HUES64 (cell line): ENCODE measurements at regions not wholly inside any gene's neighbourhood (a gene's known extent, or its start where the extent isn't known, plus 50 kb on each side); places are given as distances from the start of the nearest gene placed in this dataset.
A peak's percentile ranks its signal among the peaks of the same experiment; 100 is the strongest.

Experiments used
- H3K27ac ChIP-seq: 2 replicates; pipeline ENCODE4 v1.7.0; 2013; ENCODE audit warnings: low read depth, low read length, inconsistent platforms
- H3K27me3 ChIP-seq: 2 replicates; pipeline ENCODE4 v1.6.1; 2013; ENCODE audit warnings: mild to moderate bottlenecking, low read length; ENCODE audit not compliant: insufficient read depth
- H3K36me3 ChIP-seq: 2 replicates; pipeline ENCODE4 v1.6.1; 2013; ENCODE audit warnings: mild to moderate bottlenecking, low read length; ENCODE audit not compliant: insufficient read depth
- H3K4me1 ChIP-seq: 2 replicates; pipeline ENCODE4 v1.6.1; 2013; ENCODE audit warnings: mild to moderate bottlenecking, low read length, moderate library complexity; ENCODE audit not compliant: insufficient read depth
- H3K4me3 ChIP-seq: 2 replicates; pipeline ENCODE4 v1.5.1; 2013; ENCODE audit warnings: mild to moderate bottlenecking, low read length, moderate library complexity
- H3K9ac ChIP-seq: 2 replicates; pipeline ENCODE4 v1.6.1; 2013; ENCODE audit warnings: mild to moderate bottlenecking, low read depth, low read length
- H3K9me3 ChIP-seq: 2 replicates; pipeline ENCODE4 v1.6.1; 2013; ENCODE audit warnings: low read depth, low read length; ENCODE audit not compliant: insufficient read depth
- WGBS: fragments of 150-250, 120-280 bp; methylation state at CpG from one replicate; pipeline ENCODE4 v1.1.7; 2013; ENCODE audit warnings: missing lambda C conversion rate; 5-methylcytosine and 5-hydroxymethylcytosine counted together

DNA sequence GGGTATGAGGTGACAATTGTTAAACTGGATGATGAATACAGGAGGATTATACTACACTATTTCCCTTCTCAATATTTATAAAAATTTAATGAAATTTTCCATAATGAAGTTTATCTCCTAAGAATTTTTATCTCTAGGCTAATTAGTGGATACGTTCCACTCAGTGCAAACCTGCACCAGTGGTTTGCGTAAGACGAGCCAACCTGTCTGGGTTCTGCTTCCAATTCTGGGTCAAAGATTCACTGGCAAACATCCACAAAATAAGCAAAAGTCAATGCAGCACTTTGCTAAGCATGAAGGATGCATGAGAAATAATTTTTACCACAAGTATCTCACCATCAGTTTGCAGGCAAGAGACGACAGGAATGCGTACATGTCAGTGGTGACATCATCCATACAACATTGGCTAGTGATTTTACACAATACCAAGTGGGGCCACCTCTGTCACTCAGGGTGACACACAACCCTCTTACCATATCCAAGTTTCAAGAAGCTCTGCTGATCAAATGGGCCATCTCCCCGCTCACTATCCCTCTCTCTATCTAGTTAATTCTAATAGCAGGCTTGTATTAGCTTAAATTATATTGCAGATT, 51.7 kb downstream of the FAM50B start:
- H3K9ac ChIP-seq = no peak overlapping the region
- peaks cover 21% of the 10 kb centered on the region for H3K4me1 ChIP-seq
- 94% methylated on average over 6 of the region's 6 CpGs for WGBS
- no peaks in the 10 kb centered on the region for H3K27me3 ChIP-seq
- H3K4me3 ChIP-seq = no peak overlapping the region
- H3K36me3 ChIP-seq = no peaks in the 10 kb centered on the region
- no peak overlapping the region for H3K27ac ChIP-seq
- no peaks in the 10 kb centered on the region for H3K9me3 ChIP-seq

DNA sequence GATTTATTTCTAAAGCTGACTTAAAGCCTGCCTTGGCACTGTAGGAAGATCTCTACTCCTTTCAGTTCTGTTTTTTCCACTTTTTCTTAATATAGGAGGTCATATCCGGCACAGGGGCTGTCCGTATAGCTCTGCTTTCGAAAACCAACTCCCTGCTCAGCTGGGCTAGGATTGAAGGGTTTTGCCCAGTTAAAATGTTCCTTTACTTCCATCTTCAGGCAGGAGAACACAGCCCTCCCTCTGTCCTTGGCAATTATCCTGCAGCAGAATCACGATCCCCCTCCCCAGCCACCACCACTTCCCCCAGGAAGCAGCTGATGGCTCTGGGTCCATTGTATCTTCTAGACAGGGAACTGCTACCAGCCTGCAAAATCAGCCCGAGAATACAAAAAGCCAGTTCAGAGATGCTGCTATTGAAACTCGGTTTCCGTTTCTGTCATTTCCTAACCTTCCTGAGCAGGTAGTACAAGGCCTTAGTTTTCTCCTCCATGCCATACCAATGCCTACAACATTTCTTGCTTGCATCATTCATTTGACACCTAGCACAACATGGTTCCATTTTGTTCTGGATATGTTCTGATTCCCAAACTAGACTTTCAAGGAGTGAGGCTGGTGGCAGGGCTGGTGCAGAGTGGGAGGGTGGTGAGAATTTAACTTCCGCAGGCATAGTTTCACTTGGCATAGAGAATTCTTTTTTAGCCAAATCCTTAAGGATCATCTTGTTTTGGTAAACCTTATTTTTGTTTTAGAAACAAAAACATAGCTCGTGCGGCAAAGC, 53.9 kb downstream of the FAM50B start:
- Histone ChIP-seq H3K4me1 (peaks cover 35% of the 10 kb centered on the region), H3K9me3 (no peaks in the 10 kb centered on the region), H3K4me3 (no peak overlapping the region), H3K27me3 (no peaks in the 10 kb centered on the region), H3K9ac (no peak overlapping the region), H3K27ac (no peak overlapping the region), H3K36me3 (no peaks in the 10 kb centered on the region)
- WGBS = 92% methylated on average over 10 of the region's 10 CpGs

DNA sequence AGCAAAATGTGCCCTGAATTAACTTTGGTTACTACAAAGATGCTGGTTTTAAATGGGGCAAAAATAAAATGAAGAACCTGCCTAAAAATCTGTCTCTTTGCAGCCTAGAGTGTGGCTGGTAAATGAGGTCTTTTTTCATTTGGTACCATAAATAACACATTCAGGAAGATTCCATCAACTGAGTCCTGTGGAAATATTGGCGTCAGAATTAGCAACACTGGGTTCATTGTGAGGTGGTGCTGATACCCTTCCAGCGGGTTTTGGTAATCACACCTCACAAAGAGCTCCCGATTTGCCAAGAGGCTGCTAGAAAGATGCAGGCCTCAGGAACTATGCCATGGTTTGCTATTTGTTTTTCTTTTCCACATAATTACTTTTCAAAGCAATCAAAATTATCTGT, 55.3 kb downstream of the FAM50B start:
- H3K4me3 ChIP-seq = no peak overlapping the region
- no peak overlapping the region for H3K9ac ChIP-seq
- H3K4me1 ChIP-seq = peaks cover 35% of the 10 kb centered on the region
- no peaks in the 10 kb centered on the region for H3K9me3 ChIP-seq
- H3K27me3 ChIP-seq = no peaks in the 10 kb centered on the region
- H3K36me3 ChIP-seq = no peaks in the 10 kb centered on the region
- WGBS = 87% methylated on average over 3 of the region's 3 CpGs
- H3K27ac ChIP-seq = no peak overlapping the region

DNA sequence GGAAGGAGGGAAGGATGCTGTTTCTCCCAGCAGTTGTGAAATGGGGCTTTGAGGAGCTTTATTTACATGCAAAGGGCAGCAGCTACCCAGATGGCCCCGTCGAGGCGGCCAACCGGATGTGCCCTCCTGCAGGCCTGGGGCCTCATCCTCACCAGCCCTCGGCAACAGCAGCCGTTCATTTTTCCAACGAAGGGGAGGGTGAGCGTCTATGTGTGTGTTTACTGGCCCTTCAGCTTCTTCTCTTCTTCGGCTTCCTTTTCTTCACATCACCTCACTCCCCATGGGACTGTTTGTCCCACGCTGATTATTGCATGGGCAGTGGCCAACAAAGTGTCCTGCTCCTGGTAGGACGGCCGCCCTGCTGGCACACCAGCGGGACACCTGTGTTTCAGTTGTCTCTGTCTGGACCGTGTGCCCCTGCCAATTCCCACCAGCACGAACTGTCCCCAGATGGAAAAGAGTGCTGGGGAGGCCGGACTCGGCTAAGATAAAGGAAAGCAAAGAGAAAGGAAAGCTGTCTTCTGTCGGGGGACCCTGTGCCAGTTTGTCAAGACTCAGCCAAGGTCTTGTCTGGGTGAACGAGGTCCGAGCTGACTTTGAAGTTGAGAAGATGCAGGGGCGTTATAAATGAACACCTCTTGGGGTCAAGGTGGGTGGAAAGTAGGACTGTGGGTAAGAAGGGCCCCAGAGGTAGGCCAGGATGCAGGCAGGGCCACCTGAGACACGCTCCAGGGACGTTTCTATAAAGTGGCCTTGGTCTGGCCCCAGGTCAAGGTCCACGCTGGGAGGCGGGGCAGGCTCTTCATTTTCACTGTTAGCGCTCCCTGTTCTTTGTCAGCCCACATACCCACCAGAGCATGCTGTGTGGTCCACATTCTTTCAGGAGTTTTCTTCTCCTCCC, 57.0 kb downstream of the FAM50B start:
- Histone ChIP-seq H3K9ac (no peak overlapping the region), H3K27me3 (no peaks in the 10 kb centered on the region), H3K27ac (peak overlapping the region; percentile 39; the same call in 1 of the 2 replicates), H3K9me3 (no peaks in the 10 kb centered on the region), H3K4me1 (peaks cover 41% of the 10 kb centered on the region), H3K36me3 (no peaks in the 10 kb centered on the region), H3K4me3 (no peak overlapping the region)
- 61% methylated on average over 23 of the region's 26 CpGs for WGBS

DNA sequence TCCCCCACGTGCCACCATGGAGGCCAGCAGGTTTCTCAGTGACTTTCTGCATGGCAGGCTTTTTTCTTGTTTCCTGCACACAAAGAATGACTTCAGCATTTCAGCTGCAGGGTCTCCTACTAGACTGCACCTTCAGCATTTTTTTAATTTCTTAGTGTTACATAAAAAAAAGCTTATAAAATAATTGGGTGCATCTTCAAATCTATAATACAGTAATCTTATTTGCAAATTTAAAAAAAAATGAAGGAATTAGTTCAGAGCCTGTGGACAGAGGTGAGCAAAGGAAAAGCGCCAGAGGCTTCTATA, 57.6 kb downstream of the FAM50B start:
- WGBS = 71% methylated on average over 2 of the region's 2 CpGs
- no peak overlapping the region for H3K4me3 ChIP-seq
- H3K27me3 ChIP-seq = no peaks in the 10 kb centered on the region
- H3K4me1 ChIP-seq = peaks cover 41% of the 10 kb centered on the region
- H3K9ac ChIP-seq = no peak overlapping the region
- no peaks in the 10 kb centered on the region for H3K9me3 ChIP-seq
- no peaks in the 10 kb centered on the region for H3K36me3 ChIP-seq
- no peak overlapping the region for H3K27ac ChIP-seq

DNA sequence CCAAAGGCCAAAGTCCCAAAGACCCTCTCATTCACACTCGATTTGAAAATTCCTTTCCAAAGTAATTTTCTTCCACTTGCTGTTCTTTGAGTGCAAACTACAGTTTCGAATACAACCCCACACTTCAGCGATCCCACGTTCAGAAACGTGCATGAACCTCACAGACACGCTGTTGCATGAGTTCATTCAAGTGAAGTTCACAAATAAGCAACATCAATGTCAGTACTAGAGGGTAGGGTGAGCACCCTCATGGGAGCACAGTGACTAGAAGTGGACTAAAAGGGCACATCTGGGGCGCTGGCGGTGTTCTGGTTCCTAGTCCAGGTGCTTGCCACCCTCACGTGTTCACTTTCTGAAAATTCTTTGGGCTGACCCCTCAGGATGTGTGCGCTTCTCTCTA, 59.0 kb downstream of the FAM50B start:
- 94% methylated on average over 10 of the region's 10 CpGs for whole genome bisulfite sequencing
- no peak overlapping the region for H3K4me3 ChIP-seq
- H3K4me1 ChIP-seq = peaks cover 43% of the 10 kb centered on the region
- no peaks in the 10 kb centered on the region for H3K27me3 ChIP-seq
- no peaks in the 10 kb centered on the region for H3K36me3 ChIP-seq
- H3K27ac ChIP-seq = no peak overlapping the region
- H3K9ac ChIP-seq = no peak overlapping the region
- no peaks in the 10 kb centered on the region for H3K9me3 ChIP-seq

DNA sequence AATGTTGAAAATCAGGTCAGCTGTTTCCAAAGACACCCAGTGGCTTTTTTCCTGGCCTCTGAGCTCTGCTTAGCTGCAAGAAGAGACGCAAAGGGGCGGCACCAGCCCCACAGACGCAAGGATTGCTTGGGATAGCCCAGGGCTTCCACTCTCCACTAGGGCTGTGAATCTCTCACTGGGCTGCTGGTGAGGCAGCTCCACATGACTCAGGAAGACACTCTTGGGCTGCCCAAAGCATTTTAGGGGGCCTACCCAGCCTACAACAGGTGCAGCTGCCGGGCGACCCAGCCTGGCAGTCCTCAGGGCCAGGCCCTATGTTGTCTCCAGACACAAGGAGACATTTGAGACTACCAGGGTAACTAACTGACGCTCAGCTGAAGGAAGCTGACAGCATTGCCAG, 59.8 kb downstream of the FAM50B start:
- Histone ChIP-seq H3K9me3 (no peaks in the 10 kb centered on the region), H3K27ac (no peak overlapping the region), H3K4me1 (peaks cover 43% of the 10 kb centered on the region), H3K4me3 (no peak overlapping the region), H3K36me3 (no peaks in the 10 kb centered on the region), H3K9ac (no peak overlapping the region), H3K27me3 (no peaks in the 10 kb centered on the region)
- 94% methylated on average over 6 of the region's 6 CpGs for WGBS

DNA sequence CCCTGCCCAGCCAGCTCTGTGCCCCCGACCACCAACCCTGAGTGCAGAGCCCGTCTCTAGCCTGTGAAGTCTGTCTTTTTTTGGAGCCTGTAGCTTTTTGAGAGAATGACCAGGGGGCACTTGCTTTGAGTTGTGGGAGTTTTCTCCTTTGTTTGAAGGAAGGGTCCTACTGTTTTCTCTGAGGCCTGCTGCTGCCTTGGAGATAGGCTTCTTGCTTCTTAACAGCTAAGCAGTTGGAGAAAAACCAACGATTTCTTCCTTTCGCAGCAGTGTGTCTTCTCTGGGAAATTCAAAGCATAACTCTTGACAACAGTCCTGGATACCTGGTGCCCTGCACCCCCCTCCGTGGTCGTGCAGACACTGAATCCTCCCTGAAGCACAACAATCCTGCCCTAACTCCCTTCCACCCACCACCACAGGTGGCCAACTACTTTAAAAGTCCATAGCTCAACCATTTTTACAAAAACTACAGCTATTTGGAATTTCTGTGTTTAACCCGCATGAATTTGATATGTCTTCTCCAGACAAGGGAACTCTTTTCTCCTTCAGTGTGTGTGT, 61.0 kb downstream of the FAM50B start:
- WGBS = 74% methylated on average over 7 of the region's 7 CpGs
- Histone ChIP-seq H3K9me3 (no peaks in the 10 kb centered on the region), H3K27me3 (no peaks in the 10 kb centered on the region), H3K36me3 (no peaks in the 10 kb centered on the region), H3K4me3 (no peak overlapping the region), H3K9ac (no peak overlapping the region), H3K27ac (no peak overlapping the region), H3K4me1 (peaks cover 34% of the 10 kb centered on the region)

DNA sequence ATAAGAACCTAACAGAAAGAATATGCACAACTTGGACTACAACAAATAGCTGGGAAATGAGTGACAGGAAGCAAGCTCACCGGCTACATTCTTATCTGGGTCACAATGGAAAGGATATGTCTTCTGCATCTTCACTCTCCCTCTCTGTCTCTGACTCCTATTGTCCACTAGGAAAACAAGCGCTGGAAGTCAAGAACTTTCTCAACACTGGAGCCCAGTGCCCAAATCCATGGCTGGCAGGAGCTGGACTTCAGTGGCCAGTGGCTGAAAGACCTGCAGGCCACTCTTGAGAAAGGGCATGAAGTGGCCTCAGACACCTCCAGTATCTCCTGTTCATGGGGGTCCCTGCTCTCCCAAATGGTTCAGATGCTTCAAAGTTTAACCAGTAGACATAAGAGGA, 62.0 kb downstream of the FAM50B start:
- H3K4me1 ChIP-seq = peaks cover 26% of the 10 kb centered on the region
- H3K4me3 ChIP-seq = no peak overlapping the region
- no peak overlapping the region for H3K27ac ChIP-seq
- no peaks in the 10 kb centered on the region for H3K27me3 ChIP-seq
- no peaks in the 10 kb centered on the region for H3K36me3 ChIP-seq
- H3K9me3 ChIP-seq = no peaks in the 10 kb centered on the region
- H3K9ac ChIP-seq = no peak overlapping the region
- WGBS = 91% methylated on average over 2 of the region's 2 CpGs

DNA sequence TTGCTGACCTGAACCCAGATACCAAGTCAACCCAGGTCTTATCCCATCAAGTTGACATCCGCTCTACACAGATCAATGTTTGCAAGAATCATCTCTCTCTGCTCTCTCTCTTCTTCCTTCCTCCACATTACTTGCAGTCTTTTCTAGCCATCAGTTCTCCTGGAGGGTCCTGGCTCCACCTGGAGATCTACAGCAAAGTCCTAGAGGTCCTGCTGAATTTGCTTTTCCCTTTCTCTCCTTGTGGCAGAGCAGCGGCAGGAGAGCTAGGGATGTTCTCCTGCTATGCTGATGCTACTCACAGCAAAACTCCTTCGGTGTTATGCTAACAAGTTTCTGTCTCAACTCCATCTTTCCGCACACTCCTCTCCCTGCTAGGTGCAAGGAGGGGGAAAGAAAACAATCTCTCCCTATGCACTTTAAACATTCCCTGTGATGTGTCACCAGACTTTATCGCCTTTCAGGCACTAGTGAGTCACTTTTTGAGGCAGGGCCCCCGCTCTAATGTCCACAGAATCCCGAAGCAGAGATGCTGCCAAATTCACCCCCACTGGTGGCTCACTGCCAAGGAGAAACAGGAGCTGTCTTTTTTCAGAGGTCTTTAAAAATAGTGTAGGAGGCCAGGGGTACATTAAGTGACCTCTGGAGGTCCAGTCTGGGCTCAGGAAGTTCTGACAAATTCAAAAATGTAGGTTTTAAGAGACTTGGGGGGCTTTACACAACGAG, 62.6 kb downstream of the FAM50B start:
- Histone ChIP-seq H3K27ac (no peak overlapping the region), H3K4me1 (peaks cover 20% of the 10 kb centered on the region), H3K27me3 (no peaks in the 10 kb centered on the region), H3K9me3 (no peaks in the 10 kb centered on the region), H3K9ac (no peak overlapping the region), H3K36me3 (no peaks in the 10 kb centered on the region), H3K4me3 (no peak overlapping the region)
- WGBS = 80% methylated on average over 8 of the region's 8 CpGs
